GM06990 (cell line): ENCODE measurements at regions not wholly inside any gene's neighbourhood (a gene's known extent, or its start where the extent isn't known, plus 50 kb on each side); places are given as distances from the start of the nearest gene placed in this dataset.

Experiments
- DNase-seq: peaks from one replicate; pipeline ENCODE4 v3.0.0-alpha.2; 2011; ENCODE audit not compliant: insufficient read length; ENCODE audit errors: extremely low read depth
- H3K27me3 ChIP-seq: replicated peaks from 2 replicates; pipeline ENCODE4 v1.6.0; 2011; ENCODE audit warnings: low read length; ENCODE audit not compliant: control insufficient read depth, insufficient read depth
- H3K36me3 ChIP-seq: 2 replicates; pipeline ENCODE4 v1.5.1; 2011; ENCODE audit warnings: low read length; ENCODE audit not compliant: control insufficient read depth, insufficient read depth
- H3K4me3 ChIP-seq: replicated peaks from 2 replicates; pipeline ENCODE4 v1.5.1; 2011; ENCODE audit warnings: low read depth, mild to moderate bottlenecking, control low read depth, low read length
- CTCF ChIP-seq: IDR thresholded peaks from 2 replicates; pipeline ENCODE4 v1.5.1; 2011; ENCODE audit warnings: low read length, control low read depth, mild to moderate bottlenecking, inconsistent platforms; ENCODE audit not compliant: insufficient read depth, poor library complexity, severe bottlenecking

- Histone ChIP-seq H3K27me3 (no peaks in the 10 kb centered on the region), H3K4me3 (no peak overlapping the region), H3K36me3 (no peaks in the 10 kb centered on the region)
- no peak for DNase-seq
- TF ChIP-seq CTCF: no peak
Observed at GRCh38 chr3:106082616-106083015, 213.8 kb upstream of the CBLB start.

GRCh38 chr3:106083207-106083606 is 214.4 kb upstream of the CBLB start:
- Histone ChIP-seq H3K36me3 (no peaks in the 10 kb centered on the region), H3K4me3 (peak overlapping the region; percentile 20; the same call in 1 of the 2 replicates), H3K27me3 (no peaks in the 10 kb centered on the region)
- TF ChIP-seq CTCF: no peak
- DNase-seq: no peak

GRCh38 chr3:106083854-106084253 is 215.0 kb upstream of the CBLB start:
- no peak for TF ChIP-seq CTCF
- no peaks in the 10 kb centered on the region for H3K36me3 ChIP-seq
- no peak for DNase-seq
- H3K27me3 ChIP-seq: no peaks in the 10 kb centered on the region
- no peak overlapping the region for H3K4me3 ChIP-seq

GRCh38 chr3:106086038-106086437 is 217.2 kb upstream of the CBLB start:
- Histone ChIP-seq H3K36me3 (no peaks in the 10 kb centered on the region), H3K27me3 (no peaks in the 10 kb centered on the region), H3K4me3 (no peak overlapping the region)
- TF ChIP-seq CTCF: no peak
- DNase-seq: no peak

GRCh38 chr3:106086636-106087035 is 217.8 kb upstream of the CBLB start:
- TF ChIP-seq CTCF: no peak
- DNase-seq: no peak
- Histone ChIP-seq H3K27me3 (no peaks in the 10 kb centered on the region), H3K36me3 (no peaks in the 10 kb centered on the region), H3K4me3 (no peak overlapping the region)

GRCh38 chr3:106088304-106088703 is 219.5 kb upstream of the CBLB start:
- Histone ChIP-seq H3K4me3 (no peak overlapping the region), H3K27me3 (no peaks in the 10 kb centered on the region), H3K36me3 (no peaks in the 10 kb centered on the region)
- no peak for TF ChIP-seq CTCF
- DNase-seq: no peak
